HL-60 (cell line): ENCODE measurements at regions not wholly inside any gene's neighbourhood (a gene's known extent, or its start where the extent isn't known, plus 50 kb on each side); places are given as distances from the start of the nearest gene placed in this dataset.

ENCODE experiments used
- DNase-seq, 2 experiments: peaks; one replicate each; pipeline ENCODE4 v3.0.0-alpha.2; 2010 to 2020; ENCODE audit warnings: low read depth in 1 of 2, low spot score in 1 of 2
- H3K27ac ChIP-seq: fragments of 250-450 bp; sonication (Bioruptor Pico); replicated peaks from 2 replicates; pipeline ENCODE4 v1.5.1; 2020; ENCODE audit warnings: mild to moderate bottlenecking, moderate library complexity
- H3K27me3 ChIP-seq: fragments of 250-450 bp; sonication (Bioruptor Pico); 2 replicates; pipeline ENCODE4 v1.5.1; 2021; ENCODE audit warnings: mild to moderate bottlenecking, moderate library complexity; ENCODE audit not compliant: insufficient read depth, poor library complexity, severe bottlenecking
- H3K4me3 ChIP-seq: replicated peaks from 2 replicates; pipeline ENCODE4 v1.5.1; 2011; ENCODE audit warnings: mild to moderate bottlenecking, control low read depth, low read length; ENCODE audit not compliant: insufficient read depth
- GABPA ChIP-seq: IDR thresholded peaks from 2 replicates; pipeline ENCODE4 v1.6.1; 2012; ENCODE audit warnings: low read depth
- POLR2AphosphoS5 ChIP-seq: IDR thresholded peaks from 2 replicates; pipeline ENCODE4 v1.6.1; 2012; ENCODE audit warnings: low read depth
- SPI1 ChIP-seq: IDR thresholded peaks from 2 replicates; pipeline ENCODE4 v1.6.1; 2012; ENCODE audit warnings: low read depth, mild to moderate bottlenecking, borderline replicate concordance
- TF ChIP-seq, protein P1 (sequence below): IDR thresholded peaks from one replicate; pipeline ENCODE4 v1.5.1; 2011; ENCODE audit warnings: low read length, control low read depth, inconsistent platforms; ENCODE audit not compliant: insufficient read depth
- TF ChIP-seq, protein P2 (sequence below): IDR thresholded peaks from 2 replicates; pipeline ENCODE4 v1.6.1; 2012; ENCODE audit warnings: low read depth; ENCODE audit not compliant: insufficient replicate concordance

- Histone ChIP-seq H3K27ac (no peak overlapping the region), H3K4me3 (no peak overlapping the region), H3K27me3 (peaks cover 12% of the 10 kb centered on the region)
- no peak for DNase-seq
- TF ChIP-seq, protein P1, sequence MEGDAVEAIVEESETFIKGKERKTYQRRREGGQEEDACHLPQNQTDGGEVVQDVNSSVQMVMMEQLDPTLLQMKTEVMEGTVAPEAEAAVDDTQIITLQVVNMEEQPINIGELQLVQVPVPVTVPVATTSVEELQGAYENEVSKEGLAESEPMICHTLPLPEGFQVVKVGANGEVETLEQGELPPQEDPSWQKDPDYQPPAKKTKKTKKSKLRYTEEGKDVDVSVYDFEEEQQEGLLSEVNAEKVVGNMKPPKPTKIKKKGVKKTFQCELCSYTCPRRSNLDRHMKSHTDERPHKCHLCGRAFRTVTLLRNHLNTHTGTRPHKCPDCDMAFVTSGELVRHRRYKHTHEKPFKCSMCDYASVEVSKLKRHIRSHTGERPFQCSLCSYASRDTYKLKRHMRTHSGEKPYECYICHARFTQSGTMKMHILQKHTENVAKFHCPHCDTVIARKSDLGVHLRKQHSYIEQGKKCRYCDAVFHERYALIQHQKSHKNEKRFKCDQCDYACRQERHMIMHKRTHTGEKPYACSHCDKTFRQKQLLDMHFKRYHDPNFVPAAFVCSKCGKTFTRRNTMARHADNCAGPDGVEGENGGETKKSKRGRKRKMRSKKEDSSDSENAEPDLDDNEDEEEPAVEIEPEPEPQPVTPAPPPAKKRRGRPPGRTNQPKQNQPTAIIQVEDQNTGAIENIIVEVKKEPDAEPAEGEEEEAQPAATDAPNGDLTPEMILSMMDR: no peak
- TF ChIP-seq, protein P2, sequence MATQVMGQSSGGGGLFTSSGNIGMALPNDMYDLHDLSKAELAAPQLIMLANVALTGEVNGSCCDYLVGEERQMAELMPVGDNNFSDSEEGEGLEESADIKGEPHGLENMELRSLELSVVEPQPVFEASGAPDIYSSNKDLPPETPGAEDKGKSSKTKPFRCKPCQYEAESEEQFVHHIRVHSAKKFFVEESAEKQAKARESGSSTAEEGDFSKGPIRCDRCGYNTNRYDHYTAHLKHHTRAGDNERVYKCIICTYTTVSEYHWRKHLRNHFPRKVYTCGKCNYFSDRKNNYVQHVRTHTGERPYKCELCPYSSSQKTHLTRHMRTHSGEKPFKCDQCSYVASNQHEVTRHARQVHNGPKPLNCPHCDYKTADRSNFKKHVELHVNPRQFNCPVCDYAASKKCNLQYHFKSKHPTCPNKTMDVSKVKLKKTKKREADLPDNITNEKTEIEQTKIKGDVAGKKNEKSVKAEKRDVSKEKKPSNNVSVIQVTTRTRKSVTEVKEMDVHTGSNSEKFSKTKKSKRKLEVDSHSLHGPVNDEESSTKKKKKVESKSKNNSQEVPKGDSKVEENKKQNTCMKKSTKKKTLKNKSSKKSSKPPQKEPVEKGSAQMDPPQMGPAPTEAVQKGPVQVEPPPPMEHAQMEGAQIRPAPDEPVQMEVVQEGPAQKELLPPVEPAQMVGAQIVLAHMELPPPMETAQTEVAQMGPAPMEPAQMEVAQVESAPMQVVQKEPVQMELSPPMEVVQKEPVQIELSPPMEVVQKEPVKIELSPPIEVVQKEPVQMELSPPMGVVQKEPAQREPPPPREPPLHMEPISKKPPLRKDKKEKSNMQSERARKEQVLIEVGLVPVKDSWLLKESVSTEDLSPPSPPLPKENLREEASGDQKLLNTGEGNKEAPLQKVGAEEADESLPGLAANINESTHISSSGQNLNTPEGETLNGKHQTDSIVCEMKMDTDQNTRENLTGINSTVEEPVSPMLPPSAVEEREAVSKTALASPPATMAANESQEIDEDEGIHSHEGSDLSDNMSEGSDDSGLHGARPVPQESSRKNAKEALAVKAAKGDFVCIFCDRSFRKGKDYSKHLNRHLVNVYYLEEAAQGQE: no peak
- TF ChIP-seq POLR2AphosphoS5 (no peak), SPI1 (no peak), GABPA (no peak)
Observed at GRCh38 chr10:44293842-44294241, 91.1 kb downstream of the CXCL12 start.

- Histone ChIP-seq H3K4me3 (no peak overlapping the region), H3K27me3 (peaks cover 12% of the 10 kb centered on the region), H3K27ac (no peak overlapping the region)
- no peak for DNase-seq
- TF ChIP-seq GABPA (no peak), POLR2AphosphoS5 (no peak), SPI1 (no peak)
- TF ChIP-seq, protein P1: no peak
- TF ChIP-seq, protein P2: no peak
Observed at GRCh38 chr10:44293306-44293778, 91.6 kb downstream of the CXCL12 start.

DNA sequence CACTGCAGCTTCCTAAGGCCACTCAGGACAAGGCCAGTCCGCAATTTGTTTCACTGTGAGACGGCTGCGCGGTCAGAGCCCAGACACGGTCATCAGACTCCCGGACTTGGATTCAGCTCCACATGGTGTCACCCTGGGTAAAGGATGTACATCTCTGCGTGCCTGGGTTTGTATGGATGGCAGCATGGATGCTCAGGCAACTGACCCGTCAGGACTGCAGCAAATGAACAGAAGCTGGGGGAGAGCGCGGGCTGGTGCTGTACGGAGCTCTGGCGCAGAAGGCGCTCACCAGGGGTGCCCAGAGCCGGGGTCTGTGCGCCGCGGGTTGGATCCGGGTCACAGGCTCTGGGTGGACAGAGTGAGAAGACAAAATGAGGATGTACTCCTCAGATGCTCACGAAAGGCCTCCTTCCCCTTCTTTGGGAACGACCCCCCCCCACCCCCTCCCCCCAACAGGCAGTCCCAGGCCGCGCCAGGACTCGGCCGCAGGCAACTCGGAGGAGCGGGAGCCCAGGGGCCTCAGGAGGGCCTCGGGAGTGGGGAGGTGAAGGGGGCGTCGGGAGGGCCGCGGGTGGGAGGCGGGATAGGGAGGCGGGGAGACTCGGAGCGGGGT, 92.4 kb downstream of the CXCL12 start:
- DNase-seq: no peak
- no peak for TF ChIP-seq SPI1
- TF ChIP-seq, protein P1: no peak
- TF ChIP-seq, protein P2: no peak
- TF ChIP-seq POLR2AphosphoS5: no peak
- TF ChIP-seq GABPA: no peak
- peaks cover 12% of the 10 kb centered on the region for H3K27me3 ChIP-seq
- no peak overlapping the region for H3K4me3 ChIP-seq
- no peak overlapping the region for H3K27ac ChIP-seq
